Neural cell (in vitro differentiated cells): ENCODE measurements at regions not wholly inside any gene's neighbourhood (a gene's known extent, or its start where the extent isn't known, plus 50 kb on each side); places are given as distances from the start of the nearest gene placed in this dataset.

ENCODE experiments used
- CTCF ChIP-seq: fragments of 450-650 bp; IDR thresholded peaks from 2 replicates; pipeline ENCODE4 v1.5.1; 2014; ENCODE audit warnings: antibody characterized with exemption, mild to moderate bottlenecking, moderate library complexity; ENCODE audit not compliant: poor library complexity, severe bottlenecking
- POLR2AphosphoS5 ChIP-seq: IDR thresholded peaks from 2 replicates; pipeline ENCODE4 v1.6.1; 2012
- TAF1 ChIP-seq: IDR thresholded peaks from 2 replicates; pipeline ENCODE4 v1.6.1; 2012; ENCODE audit warnings: low read depth

GRCh38 chr15:45892182-45892581 lies 257.4 kb downstream of the SQOR start:
- TF ChIP-seq CTCF (no peak), POLR2AphosphoS5 (no peak), TAF1 (no peak)
